H1 (cell line): ENCODE measurements at regions not wholly inside any gene's neighbourhood (a gene's known extent, or its start where the extent isn't known, plus 50 kb on each side); places are given as distances from the start of the nearest gene placed in this dataset.

Source experiments
- EZH2 ChIP-seq: fragments of 200-600 bp; sonication (generic); IDR thresholded peaks from 2 replicates; pipeline ENCODE4 v1.7.1; 2012; ENCODE audit warnings: low read depth, mild to moderate bottlenecking, moderate library complexity, low read length, inconsistent platforms; ENCODE audit not compliant: severe bottlenecking
- GTF2F1 ChIP-seq: IDR thresholded peaks from 2 replicates; pipeline ENCODE4 v1.6.1; 2012; ENCODE audit warnings: low read depth, low read length, improper control_type of control experiment, borderline replicate concordance
- HDAC6 ChIP-seq: IDR thresholded peaks from one replicate; pipeline ENCODE4 v1.7.1; 2012; ENCODE audit warnings: low read depth, mild to moderate bottlenecking, inconsistent platforms, low read length, moderate library complexity

GRCh38 chr15:35833581-35833980 lies 287.6 kb upstream of the DPH6 start (continued):
- no peak for TF ChIP-seq EZH2
- TF ChIP-seq HDAC6: no peak
- TF ChIP-seq GTF2F1: no peak
- TF ChIP-seq, all 59 proteins: peak for 0
